K562 (cell line): ENCODE measurements at regions not wholly inside any gene's neighbourhood (a gene's known extent, or its start where the extent isn't known, plus 50 kb on each side); places are given as distances from the start of the nearest gene placed in this dataset.

Source experiments
- ATAC-seq: fragments of 200-7000 bp; cut with Tn5 transposase; 3 replicates; pipeline ENCODE4 v1.9.1; 2020; ENCODE audit warnings: moderate library complexity
- BruUV-seq: library from RNA; stranded (reverse); fragments of 400-500 nt; replicated peaks from 2 replicates; lab custom pipeline; 2021; lab: Mats Ljungman, UMichigan
- CTCF ChIA-PET: fragments of 300-600 bp; formaldehyde crosslinking; extraction: SDS; loops from one replicate; lab custom pipeline; 2021; ENCODE audit warnings: low intra/inter-chr PET ratio; lab: Yijun Ruan, JAX
- POLR2A ChIA-PET: fragments of 300-600, 350-650 bp; sonication (Branson Sonifier 250); formaldehyde crosslinking; extraction: SDS; loops from one replicate; lab custom pipeline; 2021; ENCODE audit warnings: antibody characterized with exemption, inconsistent platforms; lab: Yijun Ruan, JAX
- DNase-seq, 4 experiments: peaks; one replicate each; pipeline versions ENCODE4 v3.0.0 to v3.0.0-alpha.2; 2011 to 2018; ENCODE audit warnings: low spot score in 3 of 4, mixed read lengths in 3 of 4; ENCODE audit errors: extremely low read depth in 1 of 4
- FAIRE-seq: peaks from 2 replicates; lab custom pipeline; 2011; peaks lifted over from hg19 to GRCh38; lab: Jason Lieb, UNC
- H2AFZ ChIP-seq: 2 replicates; pipeline ENCODE4 v1.6.0; 2011; ENCODE audit warnings: low read depth, low read length, control low read depth, inconsistent platforms
- H3K27ac ChIP-seq: fragments of 200-600 bp; 3 replicates; pipeline ENCODE4 v1.8.0; 2011; ENCODE audit warnings: low read depth, mild to moderate bottlenecking, control low read depth, inconsistent platforms, low read length, moderate library complexity, mixed read lengths; ENCODE audit errors: extremely low read depth
- H3K27me3 ChIP-seq, 2 experiments: fragments of 300-600 bp in 1 of 2; 2 replicates in 1 of 2; 3 replicates in 1 of 2; pipeline versions ENCODE4 v1.6.0 to v1.8.0; 2011; ENCODE audit warnings: inconsistent platforms in 2 of 2, low read length in 2 of 2, mild to moderate bottlenecking in 1 of 2, mixed read lengths in 1 of 2, moderate library complexity in 1 of 2; ENCODE audit not compliant: control insufficient read depth in 2 of 2, insufficient read depth in 2 of 2
- H3K36me3 ChIP-seq: fragments of 300-600 bp; 3 replicates; pipeline ENCODE4 v1.8.0; 2011; ENCODE audit warnings: mild to moderate bottlenecking, low read length, inconsistent platforms; ENCODE audit not compliant: control insufficient read depth, insufficient read depth
- H3K4me1 ChIP-seq, 2 experiments: fragments of 200-600 bp in 1 of 2; replicated peaks in 1 of 2; 2 replicates in 1 of 2; 3 replicates in 1 of 2; pipeline versions ENCODE4 v1.5.1 to v1.8.0; 2011; ENCODE audit warnings: inconsistent platforms in 2 of 2, low read length in 2 of 2, mild to moderate bottlenecking in 1 of 2, mixed read lengths in 1 of 2, moderate library complexity in 1 of 2; ENCODE audit not compliant: control insufficient read depth in 2 of 2, insufficient read depth in 2 of 2
- H3K4me2 ChIP-seq: 2 replicates; pipeline ENCODE4 v1.6.1; 2011; ENCODE audit warnings: low read length, control low read depth, inconsistent platforms, mixed read lengths; ENCODE audit not compliant: insufficient read depth
- H3K4me3 ChIP-seq: fragments of 200-600 bp; sonication (generic), shearing (Covaris generic); 2 replicates; pipeline ENCODE4 v1.5.1; 2016; ENCODE audit warnings: control low read depth, inconsistent platforms
- H3K79me2 ChIP-seq: fragments of 200-600 bp; 3 replicates; pipeline ENCODE4 v1.8.0; 2011; ENCODE audit warnings: low read length, inconsistent platforms; ENCODE audit not compliant: control insufficient read depth, insufficient read depth
- H3K9ac ChIP-seq, 2 experiments: 2 replicates each; pipeline versions ENCODE4 v1.6.0 to v1.6.1; 2011; ENCODE audit warnings: low read depth in 2 of 2, low read length in 2 of 2, control low read depth in 1 of 2, inconsistent platforms in 1 of 2, mild to moderate bottlenecking in 1 of 2, mixed read lengths in 1 of 2; ENCODE audit not compliant: insufficient read depth in 1 of 2
- H3K9me1 ChIP-seq: one replicate; pipeline ENCODE4 v1.6.0; 2011; ENCODE audit warnings: inconsistent platforms, mild to moderate bottlenecking, low read length, moderate library complexity; ENCODE audit not compliant: control insufficient read depth, insufficient read depth
- H3K9me3 ChIP-seq: replicated peaks from 2 replicates; pipeline ENCODE4 v1.5.1; 2011; ENCODE audit warnings: low read depth, low read length, inconsistent platforms; ENCODE audit not compliant: control insufficient read depth, insufficient read depth
- H4K20me1 ChIP-seq: replicated peaks from 2 replicates; pipeline ENCODE4 v1.6.1; 2011; ENCODE audit warnings: low read length, inconsistent platforms, mixed read lengths; ENCODE audit not compliant: control insufficient read depth, insufficient read depth
- CREM ChIP-seq: IDR thresholded peaks from 2 replicates; pipeline ENCODE4 v1.6.1; 2014; ENCODE audit warnings: antibody characterized with exemption, low read depth
- EP400 ChIP-seq: fragments of 450-650 bp; IDR thresholded peaks from 2 replicates; pipeline ENCODE4 v1.6.1; 2017; ENCODE audit warnings: antibody characterized with exemption, mild to moderate bottlenecking, moderate library complexity
- HNRNPH1 ChIP-seq: fragments of 200-400 bp; formaldehyde crosslinking; optimal IDR thresholded peaks from 2 replicates; pipeline ENCODE3; 2017; ENCODE audit warnings: low read depth, mild to moderate bottlenecking, low read length, moderate library complexity
- U2AF2 ChIP-seq: fragments of 200-400 bp; formaldehyde crosslinking; optimal IDR thresholded peaks from 2 replicates; pipeline ENCODE3; 2017; ENCODE audit warnings: low read depth, mild to moderate bottlenecking, low read length
- ZNF436 ChIP-seq: fragments of 250-450, 450-650 bp; sonication (Bioruptor Pico); formaldehyde crosslinking; IDR thresholded peaks from 2 replicates; pipeline ENCODE4 v1.7.0; 2020; ENCODE audit warnings: mild to moderate bottlenecking
- ZNF707 ChIP-seq: fragments of 250-450 bp; sonication (Bioruptor Pico); conservative IDR thresholded peaks from 2 replicates; pipeline ENCODE4 v1.8.0; 2022; ENCODE audit warnings: inconsistent platforms, mild to moderate bottlenecking, moderate library complexity
- WGBS: fragments of 100-300 bp; shearing (Covaris generic); methylation state at CpG from one replicate; pipeline ENCODE4 v1.1.6; 2016; ENCODE audit warnings: low coverage, mixed read lengths; ENCODE audit not compliant: insufficient coverage; ENCODE audit errors: missing lambda C conversion rate; 5-methylcytosine and 5-hydroxymethylcytosine counted together
- in situ Hi-C: fragments of 300-500 bp; cut with MboI; formaldehyde crosslinking; loops from 4 replicates; pipeline ENCODE4 v1.15.0; 2018; ENCODE audit warnings: inconsistent platforms, mixed read lengths
- intact Hi-C: fragments of 100-400 bp; cut with micrococcal nuclease; formaldehyde crosslinking; loops from 2 replicates; pipeline ENCODE4 v1.14.2; 2022
- TF ChIP-seq, protein P1 (sequence below): sonication (generic); formaldehyde crosslinking; IDR thresholded peaks from 2 replicates; pipeline ENCODE4 v1.5.0; 2020; ENCODE audit warnings: missing genetic modification reagents
- TF ChIP-seq, protein P2 (sequence below): fragments of 250-450 bp; sonication (Bioruptor Pico); IDR thresholded peaks from 2 replicates; pipeline ENCODE4 v1.8.0; 2021; ENCODE audit warnings: moderate library complexity, mild to moderate bottlenecking, inconsistent platforms
- TF ChIP-seq, protein P3 (sequence below): fragments of 250-450 bp; sonication (Bioruptor Pico); IDR thresholded peaks from 2 replicates; pipeline ENCODE4 v1.8.0; 2021; ENCODE audit warnings: borderline replicate concordance, mild to moderate bottlenecking, moderate library complexity; ENCODE audit not compliant: poor library complexity, severe bottlenecking

DNA sequence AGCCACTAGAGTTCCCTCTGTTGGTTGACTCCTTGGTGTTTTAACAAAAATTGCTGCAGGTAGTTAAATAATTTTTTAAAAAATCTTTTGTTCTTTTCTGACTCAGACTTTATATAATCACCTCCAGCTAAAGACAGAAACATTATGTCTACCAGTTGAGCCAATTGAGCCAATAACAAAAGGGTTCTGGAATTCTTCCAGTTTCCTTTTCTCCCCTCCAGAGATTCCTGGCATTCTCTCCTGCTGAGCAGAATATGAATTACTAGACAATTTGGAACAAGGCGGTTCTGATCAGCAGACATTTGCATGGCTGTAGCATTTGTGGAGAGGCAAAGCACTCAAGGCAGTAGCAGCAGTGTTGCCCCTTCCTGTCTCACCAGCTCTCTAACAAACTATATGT lies 144.0 kb upstream of the SLC35B3 start:
- no TSS peak for BruUV-seq
- H3K4me1 ChIP-seq, result no peaks in the 10 kb centered on the region
- H3K79me2 ChIP-seq, result no peaks in the 10 kb centered on the region
- in situ Hi-C loops (no loop called here), intact Hi-C loops (no loop called here)
- no peak overlapping the region for H3K9ac ChIP-seq
- H3K4me3 ChIP-seq, result no peak overlapping the region
- FAIRE-seq (no peak), ATAC-seq (no peak), DNase-seq (no peak)
- no peaks in the 10 kb centered on the region for H4K20me1 ChIP-seq
- TF ChIP-seq U2AF2, result no peak
- TF ChIP-seq, protein P1, sequence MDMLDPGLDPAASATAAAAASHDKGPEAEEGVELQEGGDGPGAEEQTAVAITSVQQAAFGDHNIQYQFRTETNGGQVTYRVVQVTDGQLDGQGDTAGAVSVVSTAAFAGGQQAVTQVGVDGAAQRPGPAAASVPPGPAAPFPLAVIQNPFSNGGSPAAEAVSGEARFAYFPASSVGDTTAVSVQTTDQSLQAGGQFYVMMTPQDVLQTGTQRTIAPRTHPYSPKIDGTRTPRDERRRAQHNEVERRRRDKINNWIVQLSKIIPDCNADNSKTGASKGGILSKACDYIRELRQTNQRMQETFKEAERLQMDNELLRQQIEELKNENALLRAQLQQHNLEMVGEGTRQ (CRISPR knock-in tag), result no peak
- TF ChIP-seq EP400, result no peak
- no peak for TF ChIP-seq ZNF436 (CRISPR knock-in tag)
- TF ChIP-seq CREM, result no peak
- TF ChIP-seq, protein P2, sequence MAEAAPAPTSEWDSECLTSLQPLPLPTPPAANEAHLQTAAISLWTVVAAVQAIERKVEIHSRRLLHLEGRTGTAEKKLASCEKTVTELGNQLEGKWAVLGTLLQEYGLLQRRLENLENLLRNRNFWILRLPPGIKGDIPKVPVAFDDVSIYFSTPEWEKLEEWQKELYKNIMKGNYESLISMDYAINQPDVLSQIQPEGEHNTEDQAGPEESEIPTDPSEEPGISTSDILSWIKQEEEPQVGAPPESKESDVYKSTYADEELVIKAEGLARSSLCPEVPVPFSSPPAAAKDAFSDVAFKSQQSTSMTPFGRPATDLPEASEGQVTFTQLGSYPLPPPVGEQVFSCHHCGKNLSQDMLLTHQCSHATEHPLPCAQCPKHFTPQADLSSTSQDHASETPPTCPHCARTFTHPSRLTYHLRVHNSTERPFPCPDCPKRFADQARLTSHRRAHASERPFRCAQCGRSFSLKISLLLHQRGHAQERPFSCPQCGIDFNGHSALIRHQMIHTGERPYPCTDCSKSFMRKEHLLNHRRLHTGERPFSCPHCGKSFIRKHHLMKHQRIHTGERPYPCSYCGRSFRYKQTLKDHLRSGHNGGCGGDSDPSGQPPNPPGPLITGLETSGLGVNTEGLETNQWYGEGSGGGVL (CRISPR knock-in tag), result no peak
- TF ChIP-seq ZNF707, result no peak
- TF ChIP-seq, protein P3, sequence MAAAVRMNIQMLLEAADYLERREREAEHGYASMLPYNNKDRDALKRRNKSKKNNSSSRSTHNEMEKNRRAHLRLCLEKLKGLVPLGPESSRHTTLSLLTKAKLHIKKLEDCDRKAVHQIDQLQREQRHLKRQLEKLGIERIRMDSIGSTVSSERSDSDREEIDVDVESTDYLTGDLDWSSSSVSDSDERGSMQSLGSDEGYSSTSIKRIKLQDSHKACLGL (CRISPR knock-in tag), result no peak
- TF ChIP-seq HNRNPH1, result no peak
- no peaks in the 10 kb centered on the region for H3K27me3 ChIP-seq
- 0% methylated on average over 1 of the region's 1 CpG for WGBS
- ChIA-PET CTCF (no interaction called here), POLR2A (no interaction called here)
- H3K9me3 ChIP-seq, result peaks cover 1% of the 10 kb centered on the region; the same call in 1 of the 2 replicates
- H2AFZ ChIP-seq, result no peak overlapping the region
- no peaks in the 10 kb centered on the region for H3K36me3 ChIP-seq
- H3K4me2 ChIP-seq, result no peak overlapping the region
- no peaks in the 10 kb centered on the region for H3K9me1 ChIP-seq
- no peak overlapping the region for H3K27ac ChIP-seq
